ENCODE measurements at regions not wholly inside any gene's neighbourhood (a gene's known extent, or its start where the extent isn't known, plus 50 kb on each side); places are given as distances from the start of the nearest gene placed in this dataset.

GRCh38 chr16:50954469-50954868 is 196.6 kb downstream of the SALL1 start:
- no peak for DNase-seq

- DNase-seq: no peak
Observed at GRCh38 chr16:50953290-50953689, 197.8 kb downstream of the SALL1 start.

DNA sequence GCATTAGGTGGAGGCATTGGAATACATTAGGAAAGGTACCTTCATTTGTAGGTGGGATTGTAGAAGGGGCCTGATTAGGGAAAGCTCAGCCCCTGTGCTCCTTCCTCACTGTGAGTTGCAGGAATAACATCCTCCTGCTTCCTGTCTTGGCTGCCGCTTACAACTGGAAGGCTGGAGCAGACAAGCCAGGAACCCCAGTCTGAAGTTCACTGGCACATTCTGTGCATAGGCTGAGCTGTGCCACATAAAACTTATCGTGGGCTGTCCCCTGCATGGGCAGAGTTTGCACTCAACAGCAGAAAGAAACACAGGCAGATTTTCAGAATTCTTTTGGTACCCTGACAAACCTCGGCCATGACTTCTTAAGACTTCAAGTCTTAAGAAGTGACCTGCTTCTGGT is 200.1 kb downstream of the SALL1 start:
- no peak for DNase-seq

DNA sequence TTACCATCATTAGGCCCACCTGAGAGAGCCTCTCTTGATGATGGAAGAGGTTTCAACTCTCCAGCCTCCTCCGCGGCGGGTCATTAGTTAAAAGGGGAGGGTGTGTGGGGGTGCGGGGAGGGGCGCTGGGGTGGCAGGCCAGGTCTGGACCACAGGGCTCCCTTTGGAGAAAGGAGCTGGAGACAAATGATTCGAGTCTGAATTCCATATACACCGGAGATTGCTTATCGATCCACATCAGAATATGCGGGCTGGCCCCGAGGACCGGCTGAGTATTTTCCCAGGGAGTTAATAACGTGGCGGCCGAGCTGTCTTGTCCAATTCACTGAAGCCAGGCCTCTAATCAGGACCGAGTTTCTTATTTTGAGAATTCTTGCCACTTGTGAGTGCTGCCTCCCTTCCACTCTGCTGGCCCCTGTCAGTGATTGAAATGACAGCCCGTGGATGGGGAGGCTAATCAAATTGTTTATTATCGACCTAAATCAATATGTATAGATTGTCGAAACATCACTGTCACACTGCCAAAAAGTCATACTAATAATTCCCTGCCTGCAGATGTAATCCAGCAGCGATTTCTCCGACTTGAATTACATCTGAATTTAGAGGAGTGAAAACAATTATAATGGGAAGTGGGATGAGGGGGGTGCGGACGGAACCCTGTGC is 202.7 kb downstream of the SALL1 start:
- no peak for DNase-seq

DNA sequence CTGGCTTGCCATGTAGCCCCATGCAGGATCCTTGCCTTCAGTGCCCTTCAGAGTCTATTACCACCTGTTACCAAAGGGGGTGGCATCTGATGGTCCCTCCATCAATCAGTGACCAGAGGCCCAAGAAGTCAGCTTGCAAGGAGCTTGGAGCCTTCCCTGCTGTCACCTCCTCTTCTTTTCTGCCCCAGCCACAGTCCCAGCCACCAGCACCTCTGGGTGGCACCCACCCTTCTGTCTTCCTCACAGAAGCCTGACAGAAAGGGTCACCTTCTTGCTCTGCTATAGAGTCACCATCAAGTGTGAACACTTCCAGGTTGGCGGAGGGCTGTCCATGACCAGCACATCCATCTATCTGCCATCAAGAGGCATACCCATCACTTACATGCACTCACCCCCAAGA is 203.2 kb downstream of the SALL1 start:
- DNase-seq: no peak

- DNase-seq: no peak
Observed at GRCh38 chr16:50946606-50947005, 204.5 kb downstream of the SALL1 start.

DNA sequence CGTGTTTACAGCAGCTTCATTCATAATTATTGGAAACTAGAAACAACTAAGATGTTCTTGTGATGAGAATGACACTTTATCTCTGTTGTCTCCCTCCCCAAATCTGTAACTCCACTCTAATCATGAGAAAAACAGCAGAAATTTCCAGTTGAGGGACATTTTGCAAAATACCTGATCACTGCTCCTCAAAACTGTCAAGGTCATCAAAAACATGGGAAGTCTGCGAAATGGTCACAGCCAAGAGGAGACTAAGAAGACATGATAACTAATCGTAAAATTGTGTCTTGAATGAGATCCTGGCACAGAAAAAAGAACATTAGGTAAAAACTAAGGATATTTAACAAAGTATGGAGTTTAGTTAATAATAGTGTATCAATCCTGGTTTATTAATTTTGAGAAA is 204.2 kb downstream of the CYLD start:
- DNase-seq: no peak

DNA sequence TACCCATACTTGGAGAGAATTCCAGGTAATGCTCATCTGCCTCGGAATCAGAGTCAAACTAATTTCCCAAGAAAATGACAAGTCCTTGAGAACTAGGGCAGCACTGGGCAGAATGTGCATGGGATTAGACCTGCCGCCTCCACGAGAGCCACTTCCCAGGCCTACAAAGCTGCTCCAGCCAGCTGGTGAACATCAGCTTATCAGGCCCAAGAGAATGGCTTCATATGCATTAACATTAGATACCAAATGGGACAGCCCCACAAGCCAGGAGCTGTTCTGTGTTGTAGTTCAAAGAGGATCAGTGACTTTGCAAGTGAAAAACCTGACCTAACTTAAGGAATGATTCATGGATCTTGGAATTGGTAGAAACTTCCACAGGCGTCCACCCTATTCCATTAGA is 203.3 kb downstream of the CYLD start:
- DNase-seq: no peak

GRCh38 chr16:50944436-50944835 is 202.6 kb downstream of the CYLD start:
- DNase-seq: no peak

DNA sequence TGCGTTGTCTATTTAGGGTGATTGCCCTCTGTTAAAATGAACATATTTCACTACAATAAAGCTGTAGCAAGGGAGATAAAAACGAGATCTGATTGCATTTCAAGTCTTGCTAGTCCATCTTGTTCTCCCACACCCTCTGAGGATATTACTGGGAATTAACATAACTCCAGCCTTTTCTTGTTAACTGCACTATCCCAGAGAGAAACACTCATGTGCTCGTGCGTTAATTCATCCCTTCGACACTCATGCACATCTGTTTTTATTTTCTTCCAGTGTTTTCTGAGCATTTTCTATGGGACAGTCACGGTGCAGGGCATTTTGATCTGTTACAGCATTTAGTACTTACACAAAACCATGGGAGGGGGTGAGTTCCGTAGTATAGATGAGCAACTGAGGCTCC is 202.1 kb downstream of the CYLD start:
- DNase-seq: no peak

- DNase-seq: no peak
Observed at GRCh38 chr16:50942143-50942542, 200.3 kb downstream of the CYLD start.

GRCh38 chr16:50941681-50942080 is 199.8 kb downstream of the CYLD start:
- DNase-seq: no peak

- DNase-seq: no peak
Observed at GRCh38 chr16:50940275-50940854, 198.5 kb downstream of the CYLD start.

- DNase-seq: no peak
Observed at GRCh38 chr16:50939356-50939755, 197.5 kb downstream of the CYLD start.

DNA sequence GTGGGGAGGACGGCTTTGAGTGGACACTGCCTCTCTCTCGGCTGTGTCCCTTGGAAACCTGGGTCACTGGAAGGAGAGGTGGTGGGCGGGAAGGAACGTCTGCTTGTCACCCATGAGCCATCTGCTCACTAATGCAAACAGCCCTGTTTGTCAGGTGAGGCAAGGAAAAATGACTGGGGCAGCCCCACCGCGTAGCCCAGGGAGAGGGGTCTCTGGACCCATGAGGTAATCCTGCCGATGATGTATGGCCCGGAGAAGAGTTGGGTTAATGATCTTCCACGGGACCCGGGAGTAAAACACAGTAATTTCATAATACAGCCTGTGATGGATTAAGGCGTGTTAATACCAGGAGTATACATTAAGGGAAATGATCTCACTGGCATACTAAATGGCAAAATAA is 197.0 kb downstream of the CYLD start:
- no peak for DNase-seq

GRCh38 chr16:50933262-50933661 is 191.4 kb downstream of the CYLD start:
- DNase-seq: no peak

DNA sequence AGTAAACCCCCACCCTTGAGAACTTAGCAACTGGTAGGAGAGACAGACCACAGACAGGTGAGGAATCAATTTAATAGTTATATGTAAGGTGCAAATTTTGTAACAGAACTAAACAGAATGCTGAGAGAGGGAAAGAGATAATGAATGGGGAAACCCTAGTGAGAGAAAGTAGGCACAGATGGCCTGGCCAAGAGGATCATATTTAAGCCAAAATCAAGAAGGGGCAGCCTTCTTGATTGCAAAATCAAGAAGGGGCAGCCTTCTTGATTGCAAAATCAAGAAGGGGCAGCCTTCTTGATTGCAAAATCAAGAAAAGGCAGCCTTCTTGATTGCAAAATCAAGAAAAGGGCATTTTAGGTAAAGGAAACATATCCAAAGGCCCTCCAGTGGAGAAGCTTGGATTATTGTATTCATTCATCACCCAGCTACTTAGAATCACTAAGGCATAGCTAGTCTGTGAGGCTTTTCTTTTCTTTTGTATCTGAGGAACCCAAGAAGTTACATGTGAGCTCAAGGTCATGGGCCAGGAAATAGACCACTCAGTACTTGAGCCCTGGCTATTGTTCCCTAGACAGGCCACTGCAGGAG is 190.6 kb downstream of the CYLD start:
- no peak for DNase-seq

GRCh38 chr16:50928065-50928464 is 186.2 kb downstream of the CYLD start:
- DNase-seq: no peak

- no peak for DNase-seq
Observed at GRCh38 chr16:50925758-50926357, 184.0 kb downstream of the CYLD start.

DNA sequence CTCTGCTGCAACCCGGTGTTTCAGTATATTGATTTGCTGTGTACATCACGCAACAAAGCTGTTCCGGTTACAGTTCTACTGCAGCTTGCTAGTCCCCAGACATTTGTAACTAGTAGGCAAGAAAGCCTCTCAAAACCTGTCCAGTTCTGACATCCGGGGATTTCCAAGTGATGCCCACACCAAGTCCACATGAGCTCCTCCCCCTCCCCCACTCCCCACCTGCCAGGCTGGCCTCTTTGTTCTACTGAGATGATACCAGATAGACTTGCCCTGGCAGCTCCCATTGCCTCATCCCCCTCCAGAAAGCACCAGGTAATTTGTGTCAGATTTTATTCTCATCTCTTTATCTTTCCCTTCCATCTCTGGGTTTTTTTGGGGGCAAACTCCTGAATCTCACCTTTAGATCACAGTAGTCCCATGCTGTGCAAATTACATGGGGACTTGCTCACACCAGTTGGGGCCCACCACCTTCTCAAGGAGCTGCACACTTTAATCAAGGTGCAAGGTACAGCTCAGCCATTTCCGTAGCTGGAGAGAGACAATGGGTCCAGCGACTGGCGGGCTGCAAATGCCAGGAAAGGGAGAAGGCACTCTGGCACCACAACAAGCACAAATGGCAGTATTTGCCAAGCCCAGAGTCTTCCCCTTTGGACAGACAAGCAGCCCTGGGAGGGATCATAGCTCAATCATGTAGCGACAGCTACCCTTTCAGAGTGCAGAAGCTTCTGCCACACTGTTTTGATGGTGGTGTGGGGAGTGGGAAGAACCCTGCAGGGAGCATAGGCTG is 183.1 kb downstream of the CYLD start:
- no peak for DNase-seq

- DNase-seq: no peak
Observed at GRCh38 chr16:50917950-50918703, 176.2 kb downstream of the CYLD start.

DNA sequence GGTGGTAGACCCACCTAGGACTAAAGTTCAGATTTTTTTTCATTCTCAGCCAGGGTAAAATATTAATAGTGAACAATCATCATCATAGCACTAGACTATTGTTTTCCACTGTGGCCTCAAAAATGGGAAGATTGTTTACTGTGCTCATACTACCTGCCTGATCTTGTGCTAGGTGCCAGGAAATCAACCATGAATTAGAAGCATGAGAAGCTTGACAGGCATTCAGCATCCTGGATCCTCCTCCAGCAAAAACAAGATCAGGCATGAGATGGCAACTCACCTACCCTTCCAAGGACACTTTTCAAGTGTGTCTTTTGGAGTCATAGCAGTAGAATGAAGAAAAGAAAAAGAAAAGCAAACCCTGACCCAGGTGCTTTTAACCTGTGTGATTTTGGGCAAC is 174.2 kb downstream of the CYLD start:
- no peak for DNase-seq

DNA sequence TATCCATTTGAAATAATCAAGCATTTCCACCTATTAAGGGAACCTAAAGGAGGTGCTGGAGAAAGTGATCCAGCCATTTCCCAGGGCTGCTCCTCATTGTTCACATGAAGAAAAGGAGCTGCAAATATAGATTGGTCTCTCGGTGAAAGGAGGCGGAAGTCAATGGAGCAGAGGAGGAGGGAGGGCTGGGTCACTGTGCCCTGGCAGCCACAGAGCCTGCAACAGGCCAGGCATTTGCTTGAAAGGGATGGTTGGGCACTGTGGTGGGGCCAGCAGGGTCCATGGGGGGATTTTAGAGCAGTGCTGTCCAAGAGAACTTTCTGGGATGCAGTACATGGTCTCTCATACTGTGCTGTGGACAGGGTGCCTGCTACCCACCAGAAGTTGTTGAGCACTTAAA is 173.2 kb downstream of the CYLD start:
- DNase-seq: no peak
